SK-N-SH (cell line): ENCODE measurements at regions not wholly inside any gene's neighbourhood (a gene's known extent, or its start where the extent isn't known, plus 50 kb on each side); places are given as distances from the start of the nearest gene placed in this dataset.

Experiments
- CTCF ChIA-PET: fragments of 300-600, 350-600 bp; formaldehyde crosslinking; extraction: SDS; loops from one replicate; lab custom pipeline; 2021; lab: Yijun Ruan, JAX
- POLR2A ChIA-PET: fragments of 350-600 bp; sonication (Branson Sonifier 250); formaldehyde crosslinking; extraction: SDS; loops from one replicate; lab custom pipeline; 2020; ENCODE audit warnings: antibody characterized with exemption, inconsistent platforms; lab: Yijun Ruan, JAX
- DNase-seq: peaks from one replicate; pipeline ENCODE4 v3.0.0; 2012
- H2AFZ ChIP-seq: fragments of 200-600 bp; sonication (generic); 2 replicates; pipeline ENCODE4 v1.8.1; 2016; ENCODE audit warnings: antibody characterized with exemption, mild to moderate bottlenecking, low read depth
- H3F3A ChIP-seq: fragments of 200-600 bp; sonication (generic); replicated peaks from 2 replicates; pipeline ENCODE3; 2016; ENCODE audit warnings: antibody characterized with exemption, mild to moderate bottlenecking; ENCODE audit not compliant: insufficient read depth
- H3K27ac ChIP-seq, 2 experiments: fragments of 200-500 bp in 1 of 2; fragments of 200-600 bp in 1 of 2; sonication (Bioruptor generic) in 1 of 2; sonication (generic), shearing (Covaris generic) in 1 of 2; 2 replicates each; pipeline versions ENCODE4 v1.5.1 to v1.6.1; 2014 to 2016; ENCODE audit warnings: low read depth in 2 of 2, inconsistent platforms in 1 of 2, low read length in 1 of 2, mild to moderate bottlenecking in 1 of 2, mixed read lengths in 1 of 2
- H3K27me3 ChIP-seq: fragments of 200-600 bp; sonication (generic), shearing (Covaris generic); 2 replicates; pipeline ENCODE4 v1.6.1; 2016; ENCODE audit warnings: mixed run types; ENCODE audit not compliant: insufficient read depth
- H3K36me3 ChIP-seq, 2 experiments: fragments of 200-500 bp in 1 of 2; fragments of 200-600 bp in 1 of 2; sonication (Bioruptor generic) in 1 of 2; sonication (generic) in 1 of 2; replicated peaks in 1 of 2; 2 replicates each; pipeline versions ENCODE3 to v1.5.1; 2014 to 2016; ENCODE audit warnings: low read length in 1 of 2, mild to moderate bottlenecking in 1 of 2; ENCODE audit not compliant: insufficient read depth in 2 of 2, control insufficient read depth in 1 of 2
- H3K4me1 ChIP-seq, 2 experiments: fragments of 200-500 bp in 1 of 2; fragments of 200-600 bp in 1 of 2; sonication (Bioruptor generic) in 1 of 2; sonication (generic), shearing (Covaris generic) in 1 of 2; 2 replicates each; pipeline versions ENCODE4 v1.5.1 to v1.6.1; 2014 to 2016; ENCODE audit warnings: low read depth in 1 of 2, low read length in 1 of 2, mixed run types in 1 of 2; ENCODE audit not compliant: insufficient read depth in 2 of 2, control insufficient read depth in 1 of 2
- H3K4me2 ChIP-seq: fragments of 200-600 bp; sonication (generic), shearing (Covaris generic); 2 replicates; pipeline ENCODE4 v1.6.1; 2017; ENCODE audit warnings: mixed run types
- H3K4me3 ChIP-seq, 2 experiments: fragments of 200-500 bp in 1 of 2; fragments of 200-600 bp in 1 of 2; sonication (Bioruptor generic) in 1 of 2; sonication (generic), shearing (Covaris generic) in 1 of 2; 2 replicates each; pipeline versions ENCODE4 v1.5.1 to v1.8.1; 2014 to 2016; ENCODE audit warnings: low read depth in 2 of 2, inconsistent platforms in 1 of 2, low read length in 1 of 2, mild to moderate bottlenecking in 1 of 2, mixed read lengths in 1 of 2, moderate library complexity in 1 of 2
- H3K79me2 ChIP-seq: fragments of 200-600 bp; sonication (generic); 2 replicates; pipeline ENCODE4 v1.8.1; 2017; ENCODE audit warnings: mild to moderate bottlenecking; ENCODE audit not compliant: insufficient read depth
- H3K9ac ChIP-seq: fragments of 200-600 bp; sonication (generic); 2 replicates; pipeline ENCODE4 v1.6.1; 2017; ENCODE audit warnings: mixed run types
- H3K9me2 ChIP-seq: fragments of 200-600 bp; sonication (generic); 2 replicates; pipeline ENCODE4 v1.6.1; 2017; ENCODE audit warnings: mixed run types
- H3K9me3 ChIP-seq: fragments of 200-600 bp; sonication (generic); 2 replicates; pipeline ENCODE4 v1.6.1; 2017; ENCODE audit warnings: mixed run types, mild to moderate bottlenecking, moderate library complexity
- H4K20me1 ChIP-seq: fragments of 200-600 bp; sonication (generic); 2 replicates; pipeline ENCODE4 v1.6.1; 2017; ENCODE audit warnings: mild to moderate bottlenecking, mixed run types; ENCODE audit not compliant: insufficient read depth
- CTCF ChIP-seq: fragments of 200-600 bp; sonication (generic); IDR thresholded peaks from 2 replicates; pipeline ENCODE4 v1.6.1; 2017; ENCODE audit warnings: antibody characterized with exemption, mild to moderate bottlenecking, moderate library complexity
- EP300 ChIP-seq, 2 experiments: IDR thresholded peaks; 2 replicates each; pipeline versions ENCODE4 v1.4.0 to v1.6.1; 2012; ENCODE audit warnings: borderline replicate concordance in 1 of 2, low read depth in 1 of 2, low read length in 1 of 2
- EZH2phosphoT487 ChIP-seq: fragments of 200-600 bp; sonication (generic); IDR thresholded peaks from 2 replicates; pipeline ENCODE4 v1.6.1; 2017; ENCODE audit warnings: low read depth, mixed run types, mild to moderate bottlenecking, antibody characterized with exemption, moderate library complexity, borderline replicate concordance
- FOSL2 ChIP-seq: IDR thresholded peaks from 2 replicates; pipeline ENCODE4 v1.4.0; 2012; ENCODE audit warnings: low read depth, mild to moderate bottlenecking, moderate library complexity, borderline replicate concordance
- FOXJ3 ChIP-seq: sonication (generic); formaldehyde crosslinking; IDR thresholded peaks from 2 replicates; pipeline ENCODE4 v1.5.1; 2020; ENCODE audit warnings: mild to moderate bottlenecking, missing genetic modification reagents
- FOXM1 ChIP-seq: IDR thresholded peaks from 2 replicates; pipeline ENCODE4 v1.4.0; 2012; ENCODE audit warnings: low read depth, mild to moderate bottlenecking
- GABPA ChIP-seq: IDR thresholded peaks from 2 replicates; pipeline ENCODE4 v1.4.0; 2012; ENCODE audit warnings: low read depth, mild to moderate bottlenecking
- GATA2 ChIP-seq: sonication (generic); formaldehyde crosslinking; IDR thresholded peaks from 2 replicates; pipeline ENCODE4 v1.5.0; 2020; ENCODE audit warnings: mild to moderate bottlenecking, missing genetic modification reagents
- JUND ChIP-seq: IDR thresholded peaks from 2 replicates; pipeline ENCODE4 v1.4.0; 2012
- MXI1 ChIP-seq: IDR thresholded peaks from 2 replicates; pipeline ENCODE4 v1.6.1; 2012; ENCODE audit warnings: mild to moderate bottlenecking, low read depth, low read length, improper control_type of control experiment
- PBX3 ChIP-seq: IDR thresholded peaks from 2 replicates; pipeline ENCODE4; 2012
- POLR2AphosphoS5 ChIP-seq: IDR thresholded peaks from 2 replicates; pipeline ENCODE4 v1.6.1; 2012; ENCODE audit warnings: low read depth, low read length
- RAD21 ChIP-seq: IDR thresholded peaks from 2 replicates; pipeline ENCODE4 v1.6.1; 2012; ENCODE audit warnings: mild to moderate bottlenecking, low read length
- REST ChIP-seq: IDR thresholded peaks from 2 replicates; pipeline ENCODE4 v1.6.1; 2012; ENCODE audit warnings: mild to moderate bottlenecking, low read depth, low read length, moderate library complexity
- SMC3 ChIP-seq: IDR thresholded peaks from 2 replicates; pipeline ENCODE4 v1.6.1; 2012; ENCODE audit warnings: low read depth, low read length, improper control_type of control experiment
- TAF1 ChIP-seq: IDR thresholded peaks from 2 replicates; pipeline ENCODE4 v1.6.1; 2012; ENCODE audit warnings: low read depth, mild to moderate bottlenecking, low read length, moderate library complexity, borderline replicate concordance
- WGBS: methylation state at CpG from one replicate; pipeline ENCODE4 v1.1.6; 2017; ENCODE audit warnings: low lambda C conversion rate; 5-methylcytosine and 5-hydroxymethylcytosine counted together

GRCh38 chr16:48049847-48050246 is 105.9 kb downstream of the ABCC12 start:
- Histone ChIP-seq H3K9ac (no peak overlapping the region), H3K4me2 (no peak overlapping the region), H3K36me3 (no peaks in the 10 kb centered on the region), H3K4me1 (peaks cover 0 to 2% of the 10 kb centered on the region in 2 experiments; a peak in 1 of 4 replicates), H3K4me3 (no peak overlapping the region), H3K9me2 (no peaks in the 10 kb centered on the region), H3K27ac (no peak overlapping the region), H3F3A (no peaks in the 10 kb centered on the region), H3K79me2 (no peaks in the 10 kb centered on the region), H3K27me3 (peaks cover 5% of the 10 kb centered on the region; the same call in 1 of the 2 replicates)
- 48% methylated on average over 3 of the region's 3 CpGs for WGBS
- DNase-seq: no peak
- TF ChIP-seq SMC3: no peak
- TF ChIP-seq GATA2 (CRISPR knock-in tag): no peak
- TF ChIP-seq GABPA: no peak
- no peak for TF ChIP-seq RAD21
- no peak for TF ChIP-seq JUND
- TF ChIP-seq TAF1: no peak
- no peak for TF ChIP-seq MXI1
- TF ChIP-seq, all 33 proteins: peak for 0
- CTCF ChIA-PET: interaction anchor here (1.2 to 1.8 kb wide), 2 partner anchors 64 to 908 kb away, joined by 3 to 7 read pairs; no protein-coding TSS in a partner anchor
- Histone ChIP-seq H3K9me3 (no peaks in the 10 kb centered on the region), H2AFZ (no peak overlapping the region), H4K20me1 (no peaks in the 10 kb centered on the region)
- POLR2A ChIA-PET: no interaction called here

- ChIA-PET POLR2A (no interaction called here), CTCF (interaction anchor here (0.8 to 0.9 kb wide), 3 partner anchors 9 to 906 kb away, joined by 3 read pairs; no protein-coding TSS in a partner anchor)
- Histone ChIP-seq H4K20me1 (no peaks in the 10 kb centered on the region), H3K36me3 (no peaks in the 10 kb centered on the region), H2AFZ (no peak overlapping the region), H3K27ac (no peak overlapping the region), H3K9me2 (no peaks in the 10 kb centered on the region), H3K9me3 (no peaks in the 10 kb centered on the region), H3F3A (no peaks in the 10 kb centered on the region), H3K4me2 (no peak overlapping the region), H3K27me3 (peaks cover 5% of the 10 kb centered on the region; the same call in 1 of the 2 replicates), H3K4me1 (no peaks in the 10 kb centered on the region), H3K79me2 (no peaks in the 10 kb centered on the region), H3K9ac (no peak overlapping the region), H3K4me3 (no peak overlapping the region)
- no peak for DNase-seq
- WGBS: 40% methylated on average over 3 of the region's 3 CpGs
- TF ChIP-seq FOXJ3 (CRISPR knock-in tag): no peak
Observed at GRCh38 chr16:48047720-48048119, 108.1 kb downstream of the ABCC12 start.

GRCh38 chr16:48047241-48047640 is 108.6 kb downstream of the ABCC12 start:
- Histone ChIP-seq H4K20me1 (no peaks in the 10 kb centered on the region), H3K9me3 (no peaks in the 10 kb centered on the region), H3K4me2 (no peak overlapping the region), H3K9ac (no peak overlapping the region), H3K36me3 (no peaks in the 10 kb centered on the region), H3K9me2 (no peaks in the 10 kb centered on the region), H3K27ac (no peak overlapping the region), H3F3A (no peaks in the 10 kb centered on the region), H2AFZ (no peak overlapping the region), H3K27me3 (peaks cover 5% of the 10 kb centered on the region; the same call in 1 of the 2 replicates), H3K79me2 (no peaks in the 10 kb centered on the region), H3K4me1 (no peaks in the 10 kb centered on the region), H3K4me3 (no peak overlapping the region)
- POLR2A ChIA-PET: no interaction called here
- 53% methylated on average over 3 of the region's 3 CpGs for WGBS
- no peak for TF ChIP-seq CTCF
- no peak for TF ChIP-seq FOXM1
- TF ChIP-seq EP300 (IDR thresholded peaks at IDR 0.05; ENCODE audit: borderline replicate concordance in 1 of 2, low read depth in 1 of 2, low read length in 1 of 2): no peak
- TF ChIP-seq REST: no peak
- TF ChIP-seq POLR2AphosphoS5: no peak
- TF ChIP-seq PBX3: no peak
- no peak for TF ChIP-seq EZH2phosphoT487
- no peak for TF ChIP-seq FOSL2
- no peak for DNase-seq
- CTCF ChIA-PET: interaction anchor here (0.8 to 1.1 kb wide), 3 partner anchors 10 to 906 kb away, joined by 3 read pairs; no protein-coding TSS in a partner anchor
